ENCODE measurements at regions not wholly inside any gene's neighbourhood (a gene's known extent, or its start where the extent isn't known, plus 50 kb on each side); places are given as distances from the start of the nearest gene placed in this dataset.

GRCh38 chr16:50497592-50497991, 50.6 kb upstream of the NKD1 start:
- TF ChIP-seq CTCF (IDR thresholded peaks at IDR 0.05) (no peak), POLR2A (IDR thresholded peaks at IDR 0.05) (no peak)

Data from heart left ventricle (tissue), 13 donors.